ENCODE measurements at regions not wholly inside any gene's neighbourhood (a gene's known extent, or its start where the extent isn't known, plus 50 kb on each side); places are given as distances from the start of the nearest gene placed in this dataset.

- DNase-seq (ENCODE audit: low read depth in 2 of 2): no peak
Observed at GRCh38 chr1:2933431-2934155, 87.7 kb upstream of the ACTRT2 start.

GRCh38 chr1:2934156-2934540 is 87.1 kb upstream of the ACTRT2 start:
- DNase-seq (ENCODE audit: low read depth in 2 of 2): no peak

GRCh38 chr1:2934642-2935081 is 86.6 kb upstream of the ACTRT2 start:
- no peak for DNase-seq (ENCODE audit: low read depth in 2 of 2)

- no peak for DNase-seq (ENCODE audit: low read depth in 2 of 2)
Observed at GRCh38 chr1:2935184-2935583, 86.1 kb upstream of the ACTRT2 start.

GRCh38 chr1:2935751-2936390 is 85.4 kb upstream of the ACTRT2 start:
- DNase-seq (ENCODE audit: low read depth in 2 of 2): no peak

GRCh38 chr1:2936559-2937515 is 84.4 kb upstream of the ACTRT2 start:
- DNase-seq (ENCODE audit: low read depth in 2 of 2): no peak

- no peak for DNase-seq (ENCODE audit: low read depth in 2 of 2)
Observed at GRCh38 chr1:2937805-2938204, 83.5 kb upstream of the ACTRT2 start.

GRCh38 chr1:2939041-2939552 is 82.2 kb upstream of the ACTRT2 start:
- DNase-seq (ENCODE audit: low read depth in 2 of 2): no peak

- no peak for DNase-seq (ENCODE audit: low read depth in 2 of 2)
Observed at GRCh38 chr1:2940178-2940577, 81.1 kb upstream of the ACTRT2 start.

GRCh38 chr1:2941040-2941439 is 80.2 kb upstream of the ACTRT2 start:
- no peak for DNase-seq (ENCODE audit: low read depth in 2 of 2)

- no peak for DNase-seq (ENCODE audit: low read depth in 2 of 2)
Observed at GRCh38 chr1:2941907-2942306, 79.4 kb upstream of the ACTRT2 start.

- no peak for DNase-seq (ENCODE audit: low read depth in 2 of 2)
Observed at GRCh38 chr1:2942410-2942809, 78.9 kb upstream of the ACTRT2 start.

- no peak for DNase-seq (ENCODE audit: low read depth in 2 of 2)
Observed at GRCh38 chr1:2943686-2944260, 77.5 kb upstream of the ACTRT2 start.

- DNase-seq (ENCODE audit: low read depth in 2 of 2): no peak
Observed at GRCh38 chr1:2944705-2945104, 76.6 kb upstream of the ACTRT2 start.

GRCh38 chr1:2945821-2946231 is 75.4 kb upstream of the ACTRT2 start:
- DNase-seq (ENCODE audit: low read depth in 2 of 2): no peak

- no peak for DNase-seq (ENCODE audit: low read depth in 2 of 2)
Observed at GRCh38 chr1:2946291-2946690, 75.0 kb upstream of the ACTRT2 start.

- no peak for DNase-seq (ENCODE audit: low read depth in 2 of 2)
Observed at GRCh38 chr1:2946999-2947690, 74.1 kb upstream of the ACTRT2 start.

GRCh38 chr1:2948001-2948750 is 73.1 kb upstream of the ACTRT2 start:
- DNase-seq (ENCODE audit: low read depth in 2 of 2): no peak

- no peak for DNase-seq (ENCODE audit: low read depth in 2 of 2)
Observed at GRCh38 chr1:2948751-2949680, 72.3 kb upstream of the ACTRT2 start.
